ENCODE measurements at regions not wholly inside any gene's neighbourhood (a gene's known extent, or its start where the extent isn't known, plus 50 kb on each side); places are given as distances from the start of the nearest gene placed in this dataset.

GRCh38 chr7:32239764-32240163 is 169.6 kb upstream of the PDE1C start:
- no peaks in the 10 kb centered on the region for H3K36me3 ChIP-seq
- no peak overlapping the region for H3K27ac ChIP-seq
- 85 to 90% (median 88%) methylated on average over 1 of the region's 1 CpG for WGBS, 5 donors
- no peak overlapping the region for H3K4me3 ChIP-seq
- no peaks in the 10 kb centered on the region for H3K4me1 ChIP-seq
- peaks cover 0 to 16% (median 8%) of the 10 kb centered on the region in 8 donors for H3K9me3 ChIP-seq
- no peaks in the 10 kb centered on the region for H3K27me3 ChIP-seq (replicated peaks in 1 of 7)
- DNase-seq = no peak
- TF ChIP-seq POLR2AphosphoS5 (IDR thresholded peaks at IDR 0.05) (no peak), POLR2A (IDR thresholded peaks at IDR 0.05) (no peak)
- TF ChIP-seq, protein P1, sequence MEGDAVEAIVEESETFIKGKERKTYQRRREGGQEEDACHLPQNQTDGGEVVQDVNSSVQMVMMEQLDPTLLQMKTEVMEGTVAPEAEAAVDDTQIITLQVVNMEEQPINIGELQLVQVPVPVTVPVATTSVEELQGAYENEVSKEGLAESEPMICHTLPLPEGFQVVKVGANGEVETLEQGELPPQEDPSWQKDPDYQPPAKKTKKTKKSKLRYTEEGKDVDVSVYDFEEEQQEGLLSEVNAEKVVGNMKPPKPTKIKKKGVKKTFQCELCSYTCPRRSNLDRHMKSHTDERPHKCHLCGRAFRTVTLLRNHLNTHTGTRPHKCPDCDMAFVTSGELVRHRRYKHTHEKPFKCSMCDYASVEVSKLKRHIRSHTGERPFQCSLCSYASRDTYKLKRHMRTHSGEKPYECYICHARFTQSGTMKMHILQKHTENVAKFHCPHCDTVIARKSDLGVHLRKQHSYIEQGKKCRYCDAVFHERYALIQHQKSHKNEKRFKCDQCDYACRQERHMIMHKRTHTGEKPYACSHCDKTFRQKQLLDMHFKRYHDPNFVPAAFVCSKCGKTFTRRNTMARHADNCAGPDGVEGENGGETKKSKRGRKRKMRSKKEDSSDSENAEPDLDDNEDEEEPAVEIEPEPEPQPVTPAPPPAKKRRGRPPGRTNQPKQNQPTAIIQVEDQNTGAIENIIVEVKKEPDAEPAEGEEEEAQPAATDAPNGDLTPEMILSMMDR (IDR thresholded peaks at IDR 0.05 in 8 of 11, conservative IDR thresholded peaks at IDR 0.05 in 3 of 11) = no peak
- intact Hi-C loops (cut with DNase I; ENCODE audit: low total_unique reads) = no loop called here

DNA sequence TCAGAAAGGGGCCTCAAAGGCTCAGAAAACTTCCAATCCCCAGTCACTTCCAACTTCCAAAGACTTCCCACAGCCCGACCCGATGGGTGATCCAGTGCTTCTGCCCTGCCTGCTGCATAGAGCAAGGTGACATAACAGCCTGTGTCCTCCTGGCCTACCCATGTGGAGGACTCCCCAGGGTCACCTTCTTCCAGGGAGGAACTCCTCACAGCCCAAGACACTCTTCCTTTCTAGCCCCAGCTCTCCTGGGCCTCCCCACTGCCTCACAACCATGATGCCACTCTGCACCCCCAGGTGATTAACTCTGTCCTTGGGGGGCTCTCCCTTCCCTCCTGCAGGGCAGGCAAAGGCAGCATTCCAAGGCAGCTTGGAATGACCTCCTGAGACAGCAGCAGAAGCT is 158.4 kb upstream of the PDE1C start:
- Histone ChIP-seq H3K4me1 (no peaks in the 10 kb centered on the region), H3K27ac (no peak overlapping the region), H3K36me3 (no peaks in the 10 kb centered on the region), H3K4me3 (no peak overlapping the region), H3K9me3 (peaks cover 0 to 20% (median 6%) of the 10 kb centered on the region in 8 donors), H3K27me3 (replicated peaks in 1 of 7) (no peaks in the 10 kb centered on the region)
- intact Hi-C loops (cut with DNase I; ENCODE audit: low total_unique reads) = no loop called here
- TF ChIP-seq, protein P1 (IDR thresholded peaks at IDR 0.05 in 8 of 11, conservative IDR thresholded peaks at IDR 0.05 in 3 of 11) = no peak
- TF ChIP-seq POLR2AphosphoS5 (IDR thresholded peaks at IDR 0.05) (no peak), POLR2A (IDR thresholded peaks at IDR 0.05) (no peak)
- WGBS, 5 donors = 82 to 100% (median 91%) methylated on average over 2 of the region's 2 CpGs
- DNase-seq = no peak

GRCh38 chr7:32227746-32228145 is 157.5 kb upstream of the PDE1C start:
- no peak overlapping the region for H3K4me3 ChIP-seq
- DNase-seq = no peak
- H3K4me1 ChIP-seq = no peaks in the 10 kb centered on the region
- intact Hi-C loops (cut with DNase I; ENCODE audit: low total_unique reads) = no loop called here
- no peak overlapping the region for H3K27ac ChIP-seq
- H3K9me3 ChIP-seq = peaks cover 0 to 20% (median 6%) of the 10 kb centered on the region in 8 donors
- H3K36me3 ChIP-seq = no peaks in the 10 kb centered on the region
- H3K27me3 ChIP-seq (replicated peaks in 1 of 7) = no peaks in the 10 kb centered on the region
- 60 to 80% (median 76%) methylated on average over 1 of the region's 1 CpG for WGBS, 5 donors
- TF ChIP-seq, protein P1 (IDR thresholded peaks at IDR 0.05 in 8 of 11, conservative IDR thresholded peaks at IDR 0.05 in 3 of 11) = no peak

GRCh38 chr7:32224276-32224675 is 154.1 kb upstream of the PDE1C start:
- 84 to 91% (median 86%) methylated on average over 5 of the region's 5 CpGs for WGBS, 5 donors
- no peak for DNase-seq
- H3K27me3 ChIP-seq (replicated peaks in 1 of 7) = no peaks in the 10 kb centered on the region
- no peaks in the 10 kb centered on the region for H3K36me3 ChIP-seq
- H3K9me3 ChIP-seq = peaks cover 0 to 20% (median 6%) of the 10 kb centered on the region in 8 donors
- intact Hi-C loops (cut with DNase I; ENCODE audit: low total_unique reads) = no loop called here
- H3K4me3 ChIP-seq = no peak overlapping the region
- no peak overlapping the region for H3K27ac ChIP-seq
- H3K4me1 ChIP-seq = no peaks in the 10 kb centered on the region
- TF ChIP-seq POLR2AphosphoS5 (IDR thresholded peaks at IDR 0.05) (no peak), POLR2A (IDR thresholded peaks at IDR 0.05) (no peak)
- TF ChIP-seq, protein P1 (IDR thresholded peaks at IDR 0.05 in 8 of 11, conservative IDR thresholded peaks at IDR 0.05 in 3 of 11) = no peak

Measured in spleen (tissue), 11 donors.